GM12865 (cell line): ENCODE measurements at regions not wholly inside any gene's neighbourhood (a gene's known extent, or its start where the extent isn't known, plus 50 kb on each side); places are given as distances from the start of the nearest gene placed in this dataset.
"Not testable (repeated sequence)": the region's sequence is repeated elsewhere in the genome, so short reads cannot be mapped to it uniquely, and the experiment has no call there.

Experiments used
- DNase-seq: peaks from one replicate; pipeline ENCODE4 v3.0.0; 2010; ENCODE audit warnings: low read depth
- H3K4me3 ChIP-seq: 2 replicates; pipeline ENCODE4 v1.5.1; 2011; ENCODE audit warnings: mild to moderate bottlenecking, low read depth, low read length, control low read depth
- TF ChIP-seq, protein P1 (sequence below): IDR thresholded peaks from 2 replicates; pipeline ENCODE4 v1.5.1; 2011; ENCODE audit warnings: low read length, control low read depth, low read depth, inconsistent platforms; ENCODE audit not compliant: insufficient read depth; ENCODE audit errors: missing control alignments

GRCh38 chr1:121459235-121459634 is 274.5 kb downstream of the SRGAP2C start:
- no peak overlapping the region for H3K4me3 ChIP-seq
- TF ChIP-seq, protein P1, sequence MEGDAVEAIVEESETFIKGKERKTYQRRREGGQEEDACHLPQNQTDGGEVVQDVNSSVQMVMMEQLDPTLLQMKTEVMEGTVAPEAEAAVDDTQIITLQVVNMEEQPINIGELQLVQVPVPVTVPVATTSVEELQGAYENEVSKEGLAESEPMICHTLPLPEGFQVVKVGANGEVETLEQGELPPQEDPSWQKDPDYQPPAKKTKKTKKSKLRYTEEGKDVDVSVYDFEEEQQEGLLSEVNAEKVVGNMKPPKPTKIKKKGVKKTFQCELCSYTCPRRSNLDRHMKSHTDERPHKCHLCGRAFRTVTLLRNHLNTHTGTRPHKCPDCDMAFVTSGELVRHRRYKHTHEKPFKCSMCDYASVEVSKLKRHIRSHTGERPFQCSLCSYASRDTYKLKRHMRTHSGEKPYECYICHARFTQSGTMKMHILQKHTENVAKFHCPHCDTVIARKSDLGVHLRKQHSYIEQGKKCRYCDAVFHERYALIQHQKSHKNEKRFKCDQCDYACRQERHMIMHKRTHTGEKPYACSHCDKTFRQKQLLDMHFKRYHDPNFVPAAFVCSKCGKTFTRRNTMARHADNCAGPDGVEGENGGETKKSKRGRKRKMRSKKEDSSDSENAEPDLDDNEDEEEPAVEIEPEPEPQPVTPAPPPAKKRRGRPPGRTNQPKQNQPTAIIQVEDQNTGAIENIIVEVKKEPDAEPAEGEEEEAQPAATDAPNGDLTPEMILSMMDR: no peak
- DNase-seq: no peak

- not testable (repeated sequence) for DNase-seq
Observed at GRCh38 chr1:121469395-121469794, 284.6 kb downstream of the SRGAP2C start.

GRCh38 chr1:121470401-121470800 is 285.6 kb downstream of the SRGAP2C start:
- not testable (repeated sequence) for DNase-seq, H3K4me3 ChIP-seq

More at GRCh38 chr1:121469395-121469794, 284.6 kb downstream of the SRGAP2C start:
- H3K4me3 ChIP-seq: not testable (repeated sequence)

DNA sequence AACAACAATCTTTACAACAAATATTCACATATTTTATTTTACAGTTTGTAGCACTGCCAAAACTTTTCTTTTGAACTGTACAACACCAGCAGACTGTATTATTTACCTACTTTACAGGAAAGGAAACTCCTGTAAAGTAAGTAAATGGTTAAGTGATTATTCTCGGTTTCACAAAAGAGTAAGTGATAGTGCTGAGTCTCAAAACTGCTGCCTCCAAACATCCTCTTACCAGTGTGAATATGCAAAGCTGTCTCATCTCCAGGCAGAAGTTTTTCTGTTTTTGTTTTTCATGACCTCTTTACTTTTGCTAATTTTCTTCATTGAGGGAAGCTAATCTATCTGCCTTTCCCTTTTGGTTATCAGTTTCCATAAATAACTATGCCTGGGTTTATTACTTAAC is 286.7 kb downstream of the SRGAP2C start:
- DNase-seq: peak; percentile 30
- H3K4me3 ChIP-seq: no peak overlapping the region
- TF ChIP-seq, protein P1: no peak

DNA sequence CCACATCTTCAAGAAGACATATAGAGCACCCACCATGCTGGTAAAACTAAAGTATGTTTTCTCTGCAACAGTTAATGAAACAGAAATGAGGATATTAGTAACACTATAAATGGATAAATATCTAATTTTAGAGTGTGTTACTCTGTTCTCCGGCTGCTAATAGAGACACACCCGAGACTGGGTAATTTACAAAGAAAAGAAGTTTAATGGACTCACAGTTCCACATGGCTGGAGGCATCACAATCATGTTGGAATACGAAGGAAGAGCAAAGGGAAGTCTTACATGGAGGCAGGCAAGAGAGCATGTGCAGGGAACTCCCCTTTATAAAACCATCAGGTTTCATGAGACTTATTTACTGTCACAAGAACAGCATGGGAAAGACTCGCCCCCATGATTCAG is 287.2 kb downstream of the SRGAP2C start:
- no peak overlapping the region for H3K4me3 ChIP-seq
- TF ChIP-seq, protein P1: no peak
- no peak for DNase-seq

- TF ChIP-seq, protein P1: no peak
- no peak overlapping the region for H3K4me3 ChIP-seq
- DNase-seq: no peak
Observed at GRCh38 chr1:121483234-121483633, 298.5 kb downstream of the SRGAP2C start.

- no peak for DNase-seq
- no peak overlapping the region for H3K4me3 ChIP-seq
- TF ChIP-seq, protein P1: no peak
Observed at GRCh38 chr1:121483961-121484424, 299.2 kb downstream of the SRGAP2C start.

DNA sequence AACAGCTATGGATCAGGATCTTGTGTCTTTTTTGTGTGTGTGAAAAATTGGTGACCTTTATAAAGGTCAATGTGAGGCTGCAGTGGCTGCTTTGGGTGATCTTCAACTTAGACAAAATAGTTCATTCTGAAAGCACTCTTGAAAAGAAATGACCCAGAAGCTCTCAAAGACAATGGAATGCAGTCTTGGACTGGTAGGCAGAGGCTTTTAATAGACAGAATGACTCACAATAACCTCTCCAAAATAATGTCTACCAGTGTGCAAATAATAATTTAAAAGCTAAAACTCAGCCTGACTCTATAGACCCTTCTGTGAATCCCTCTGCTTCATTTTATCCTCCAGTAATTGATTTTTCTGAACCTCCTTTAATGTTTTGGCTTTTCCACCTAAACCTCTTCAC is 310.0 kb downstream of the SRGAP2C start:
- DNase-seq, H3K4me3 ChIP-seq: not testable (repeated sequence)

DNA sequence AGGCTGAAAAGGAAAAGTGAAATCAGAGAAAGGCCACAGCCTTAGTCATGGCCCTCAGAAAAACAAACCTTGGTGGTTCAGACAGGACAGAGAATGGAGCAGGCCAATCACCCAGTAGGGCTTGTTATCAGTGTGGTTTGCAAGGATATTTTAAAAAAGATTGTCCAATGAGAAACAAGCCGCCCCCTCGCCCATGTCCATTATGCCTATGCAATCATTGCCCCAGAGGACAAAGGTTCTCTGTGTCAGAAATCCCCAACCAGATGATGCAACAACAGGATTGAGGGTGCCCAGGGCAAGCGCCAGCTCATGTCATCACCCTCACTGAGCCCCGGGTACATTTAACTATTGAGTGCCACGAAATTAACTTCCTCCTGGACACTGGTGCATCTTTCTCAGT is 326.7 kb downstream of the SRGAP2C start:
- not testable (repeated sequence) for H3K4me3 ChIP-seq, DNase-seq

- DNase-seq, H3K4me3 ChIP-seq: not testable (repeated sequence)
Observed at GRCh38 chr1:121511876-121512275, 327.1 kb downstream of the SRGAP2C start.
